ENCODE measurements at regions not wholly inside any gene's neighbourhood (a gene's known extent, or its start where the extent isn't known, plus 50 kb on each side); places are given as distances from the start of the nearest gene placed in this dataset.

DNA sequence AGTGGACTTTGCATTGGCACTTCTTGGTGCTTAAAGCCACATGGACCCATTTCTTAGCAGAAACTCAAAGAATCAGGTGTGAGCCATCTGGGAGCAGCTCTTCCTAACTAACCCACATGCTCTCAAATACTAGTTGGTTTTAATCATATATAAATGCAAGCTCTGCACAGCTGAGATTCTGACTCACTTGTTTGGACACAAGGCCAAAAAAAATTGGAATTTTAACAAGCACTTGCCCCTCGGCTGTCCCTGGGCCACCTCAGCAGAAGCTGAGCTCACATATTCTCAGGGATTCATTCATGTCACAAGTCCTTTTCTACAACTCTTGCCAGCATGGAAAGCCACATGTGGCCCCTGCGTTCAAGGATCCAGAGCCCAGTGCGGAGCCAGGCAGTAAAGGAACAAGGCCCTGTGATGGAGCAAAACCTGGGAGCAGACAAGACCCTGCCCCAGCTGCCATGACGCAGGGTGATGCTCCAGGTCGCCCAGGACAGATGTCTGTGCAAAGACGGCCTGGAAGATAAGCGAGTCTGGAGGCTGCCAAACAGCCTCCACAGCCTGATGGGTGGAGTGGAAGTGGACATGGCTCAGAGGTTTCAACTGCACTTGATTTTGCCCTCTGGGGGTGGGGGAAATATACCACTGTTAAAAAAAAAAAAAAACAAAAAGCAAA lies 266.5 kb downstream of the EIPR1 start:
- TF ChIP-seq, protein P1, sequence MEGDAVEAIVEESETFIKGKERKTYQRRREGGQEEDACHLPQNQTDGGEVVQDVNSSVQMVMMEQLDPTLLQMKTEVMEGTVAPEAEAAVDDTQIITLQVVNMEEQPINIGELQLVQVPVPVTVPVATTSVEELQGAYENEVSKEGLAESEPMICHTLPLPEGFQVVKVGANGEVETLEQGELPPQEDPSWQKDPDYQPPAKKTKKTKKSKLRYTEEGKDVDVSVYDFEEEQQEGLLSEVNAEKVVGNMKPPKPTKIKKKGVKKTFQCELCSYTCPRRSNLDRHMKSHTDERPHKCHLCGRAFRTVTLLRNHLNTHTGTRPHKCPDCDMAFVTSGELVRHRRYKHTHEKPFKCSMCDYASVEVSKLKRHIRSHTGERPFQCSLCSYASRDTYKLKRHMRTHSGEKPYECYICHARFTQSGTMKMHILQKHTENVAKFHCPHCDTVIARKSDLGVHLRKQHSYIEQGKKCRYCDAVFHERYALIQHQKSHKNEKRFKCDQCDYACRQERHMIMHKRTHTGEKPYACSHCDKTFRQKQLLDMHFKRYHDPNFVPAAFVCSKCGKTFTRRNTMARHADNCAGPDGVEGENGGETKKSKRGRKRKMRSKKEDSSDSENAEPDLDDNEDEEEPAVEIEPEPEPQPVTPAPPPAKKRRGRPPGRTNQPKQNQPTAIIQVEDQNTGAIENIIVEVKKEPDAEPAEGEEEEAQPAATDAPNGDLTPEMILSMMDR (IDR thresholded peaks at IDR 0.05) = no peak
- TF ChIP-seq POLR2A (IDR thresholded peaks at IDR 0.05) (no peak), POLR2AphosphoS5 (IDR thresholded peaks at IDR 0.05) (no peak), EP300 (IDR thresholded peaks at IDR 0.05) (no peak)
